ENCODE measurements at regions not wholly inside any gene's neighbourhood (a gene's known extent, or its start where the extent isn't known, plus 50 kb on each side); places are given as distances from the start of the nearest gene placed in this dataset.

GRCh38 chr10:11397077-11397965, 214.1 kb downstream of the USP6NL start:
- 77 to 85% methylated on average over 18 to 21 of the region's 21 CpGs for WGBS, 2 donors
- intact Hi-C loops (cut with DNase I; ENCODE audit: low total_unique reads) = no loop called here
- H3K9me3 ChIP-seq = no peaks in the 10 kb centered on the region
- no peaks in the 10 kb centered on the region for H3K36me3 ChIP-seq (ENCODE audit: low read depth, missing control alignments)
- TF ChIP-seq POLR2A (IDR thresholded peaks at IDR 0.05) (no peak), CTCF (IDR thresholded peaks at IDR 0.05) (no peak)
- no peak overlapping the region for H3K4me3 ChIP-seq
- no peaks in the 10 kb centered on the region for H3K27me3 ChIP-seq
- H3K27ac ChIP-seq = no peak overlapping the region
- no peaks in the 10 kb centered on the region for H3K4me1 ChIP-seq
- DNase-seq = no peak

- no peak overlapping the region for H3K27ac ChIP-seq
- intact Hi-C loops (cut with DNase I; ENCODE audit: low total_unique reads) = no loop called here
- no peaks in the 10 kb centered on the region for H3K4me1 ChIP-seq
- H3K4me3 ChIP-seq = no peak overlapping the region
- H3K9me3 ChIP-seq = no peaks in the 10 kb centered on the region
- DNase-seq = no peak
- TF ChIP-seq POLR2A (IDR thresholded peaks at IDR 0.05) = no peak
- TF ChIP-seq CTCF (IDR thresholded peaks at IDR 0.05) = no peak
- no peaks in the 10 kb centered on the region for H3K36me3 ChIP-seq (ENCODE audit: low read depth, missing control alignments)
- 85 to 88% methylated on average over 13 to 17 of the region's 17 CpGs for WGBS, 2 donors
- H3K27me3 ChIP-seq = no peaks in the 10 kb centered on the region
Measured at GRCh38 chr10:11396311-11396955, 215.0 kb downstream of the USP6NL start.

DNA sequence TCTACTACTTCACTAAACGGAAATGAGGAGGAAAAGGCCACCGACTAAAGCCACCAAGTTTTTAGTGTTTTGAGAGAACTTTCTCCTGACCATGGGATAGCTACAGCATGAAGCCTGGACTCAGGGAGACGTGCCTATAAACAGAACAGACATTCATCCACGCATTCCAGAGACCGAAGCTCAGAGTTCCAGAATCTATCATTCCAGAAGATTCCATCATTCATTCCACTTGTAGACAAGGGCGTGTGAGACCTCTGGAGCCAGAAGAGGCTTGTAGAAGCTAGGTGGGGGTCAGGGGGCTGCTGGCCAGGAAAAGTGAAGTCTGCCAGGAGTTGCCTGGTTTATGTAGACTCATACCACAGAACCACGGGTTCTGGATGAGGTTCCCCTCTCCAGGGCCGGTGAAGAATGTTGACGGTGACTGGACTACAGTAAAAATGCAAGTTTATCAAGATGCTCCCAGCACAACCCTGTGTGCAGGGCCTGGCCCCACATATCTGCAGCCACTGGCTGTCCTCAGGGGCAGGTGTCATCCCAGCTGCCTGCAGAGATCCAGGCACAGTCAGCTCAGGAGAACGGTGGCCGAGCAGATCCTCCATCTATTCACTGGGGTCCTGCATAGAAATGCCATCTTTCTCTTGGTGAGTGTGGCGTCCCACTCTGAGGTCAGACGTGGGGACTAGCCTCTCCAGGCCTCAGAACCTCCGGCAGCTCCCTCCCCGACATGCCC, 215.7 kb downstream of the USP6NL start:
- TF ChIP-seq CTCF (IDR thresholded peaks at IDR 0.05) (no peak), POLR2A (IDR thresholded peaks at IDR 0.05) (no peak)
- WGBS, 2 donors = 94 to 97% methylated on average over 10 to 15 of the region's 15 CpGs
- intact Hi-C loops (cut with DNase I; ENCODE audit: low total_unique reads) = no loop called here
- Histone ChIP-seq H3K36me3 (ENCODE audit: low read depth, missing control alignments) (no peaks in the 10 kb centered on the region), H3K27ac (no peak overlapping the region), H3K4me1 (no peaks in the 10 kb centered on the region), H3K4me3 (no peak overlapping the region), H3K27me3 (no peaks in the 10 kb centered on the region), H3K9me3 (no peaks in the 10 kb centered on the region)
- no peak for DNase-seq

DNA sequence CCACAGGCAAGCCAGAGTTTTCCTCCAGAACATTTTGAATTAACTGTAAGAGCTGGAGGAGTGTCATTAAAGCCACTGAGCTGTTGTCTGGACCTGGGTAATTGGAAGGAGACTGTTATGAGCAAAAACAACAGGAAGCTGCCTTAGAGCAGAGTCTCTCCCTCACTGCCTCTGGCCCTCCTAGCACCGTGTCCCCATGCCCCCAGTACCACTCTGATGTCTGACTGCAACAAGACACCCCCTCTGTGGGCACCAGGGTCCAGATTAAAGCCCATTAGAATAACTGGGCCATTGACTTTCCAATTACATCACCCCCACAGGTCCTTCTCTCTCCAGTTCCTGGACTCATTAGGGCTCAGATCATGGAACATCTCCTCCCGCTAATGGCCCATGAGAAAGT, 216.3 kb downstream of the USP6NL start:
- no peak for DNase-seq
- Histone ChIP-seq H3K4me3 (no peak overlapping the region), H3K4me1 (no peaks in the 10 kb centered on the region), H3K9me3 (no peaks in the 10 kb centered on the region), H3K27me3 (no peaks in the 10 kb centered on the region), H3K36me3 (ENCODE audit: low read depth, missing control alignments) (no peaks in the 10 kb centered on the region), H3K27ac (no peak overlapping the region)
- intact Hi-C loops (cut with DNase I; ENCODE audit: low total_unique reads) = no loop called here
- TF ChIP-seq POLR2A (IDR thresholded peaks at IDR 0.05) (no peak), CTCF (IDR thresholded peaks at IDR 0.05) (no peak)
- WGBS, 2 donors = 85 to 95% methylated on average over 2 of the region's 2 CpGs
